ENCODE measurements at regions not wholly inside any gene's neighbourhood (a gene's known extent, or its start where the extent isn't known, plus 50 kb on each side); places are given as distances from the start of the nearest gene placed in this dataset.

- Histone ChIP-seq H3K9me3 (replicated peaks) (no peaks in the 10 kb centered on the region), H3K27ac (replicated peaks) (no peak overlapping the region), H3K27me3 (ENCODE audit: low read depth) (peaks cover 68% of the 10 kb centered on the region), H3K4me1 (no peaks in the 10 kb centered on the region), H3K4me3 (no peak overlapping the region), H3K36me3 (no peaks in the 10 kb centered on the region)
- TF ChIP-seq CTCF (IDR thresholded peaks at IDR 0.05; ENCODE audit: borderline replicate concordance): no peak
- DNase-seq: no peak
- intact Hi-C loops (cut with micrococcal nuclease): no loop called here
These were observed 561.3 kb upstream of the CDH4 start for GRCh38 chr20:60690771-60691170.

DNA sequence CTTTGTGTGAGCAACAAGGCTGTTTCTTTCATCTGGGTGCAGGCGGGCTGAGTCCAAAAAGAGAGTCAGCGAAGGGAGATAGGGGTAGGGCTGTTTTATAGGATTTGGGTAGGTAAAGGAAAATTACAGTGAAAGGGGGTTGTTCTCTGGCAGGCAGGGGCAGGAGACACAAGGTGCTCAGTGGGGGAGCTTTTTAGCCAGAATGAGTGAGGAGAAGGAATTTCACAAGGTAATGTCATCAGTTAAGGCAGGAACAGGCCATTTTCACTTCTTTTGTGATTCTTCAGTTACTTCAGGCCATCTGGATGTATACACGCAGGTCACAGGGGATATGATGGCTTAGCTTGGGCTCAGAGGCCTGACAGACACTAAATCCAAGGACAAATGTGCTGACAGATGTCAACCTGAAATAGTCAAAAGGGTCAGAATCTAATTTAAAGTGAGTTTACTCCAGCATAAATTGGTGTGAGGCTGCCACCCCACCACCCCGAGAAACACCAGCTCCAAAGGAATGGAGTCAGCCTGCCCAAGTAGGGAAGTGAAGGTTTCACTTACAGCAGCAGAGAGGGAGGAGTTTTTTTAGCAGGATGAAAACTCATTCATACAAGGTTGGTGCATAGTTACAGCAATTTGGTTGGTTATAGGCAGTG is 560.0 kb upstream of the CDH4 start:
- intact Hi-C loops (cut with micrococcal nuclease): no loop called here
- H3K27me3 ChIP-seq (ENCODE audit: low read depth): peaks cover 68% of the 10 kb centered on the region
- no peaks in the 10 kb centered on the region for H3K36me3 ChIP-seq

GRCh38 chr20:60693496-60694133 is 558.4 kb upstream of the CDH4 start:
- DNase-seq: no peak
- no peak overlapping the region for H3K4me3 ChIP-seq
- no peaks in the 10 kb centered on the region for H3K36me3 ChIP-seq
- no peaks in the 10 kb centered on the region for H3K9me3 ChIP-seq (replicated peaks)
- H3K4me1 ChIP-seq: no peaks in the 10 kb centered on the region
- TF ChIP-seq CTCF (IDR thresholded peaks at IDR 0.05; ENCODE audit: borderline replicate concordance): no peak
- peaks cover 59% of the 10 kb centered on the region for H3K27me3 ChIP-seq (ENCODE audit: low read depth)
- H3K27ac ChIP-seq (replicated peaks): no peak overlapping the region
- intact Hi-C loops (cut with micrococcal nuclease): no loop called here

More for the DNA sequence above, 560.0 kb upstream of the CDH4 start:
- Histone ChIP-seq H3K9me3 (replicated peaks) (no peaks in the 10 kb centered on the region), H3K4me3 (no peak overlapping the region), H3K27ac (replicated peaks) (no peak overlapping the region), H3K4me1 (no peaks in the 10 kb centered on the region)
- no peak for DNase-seq
- TF ChIP-seq CTCF (IDR thresholded peaks at IDR 0.05; ENCODE audit: borderline replicate concordance): no peak

DNA sequence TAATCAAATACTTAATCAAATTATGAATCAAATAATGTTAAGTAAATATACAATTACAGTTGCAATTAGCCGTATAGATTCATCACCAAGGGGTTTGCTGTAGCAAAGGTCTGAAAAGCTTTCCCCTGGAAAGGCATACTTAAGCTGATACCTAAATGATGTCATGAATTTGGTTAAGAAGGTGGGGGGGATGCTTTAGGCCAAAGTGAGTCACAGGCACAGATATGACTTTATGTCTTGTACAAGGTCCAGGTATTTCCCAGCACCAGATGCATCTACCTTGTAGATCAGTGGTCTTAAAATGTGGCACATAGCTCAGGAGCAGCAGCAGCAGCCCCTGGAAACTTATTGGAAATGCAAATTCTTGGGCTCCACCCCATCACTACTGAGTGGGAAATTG is 557.3 kb upstream of the CDH4 start:
- DNase-seq: no peak
- intact Hi-C loops (cut with micrococcal nuclease): no loop called here
- no peaks in the 10 kb centered on the region for H3K4me1 ChIP-seq
- H3K4me3 ChIP-seq: no peak overlapping the region
- no peak for TF ChIP-seq CTCF (IDR thresholded peaks at IDR 0.05; ENCODE audit: borderline replicate concordance)
- H3K27me3 ChIP-seq (ENCODE audit: low read depth): peaks cover 52% of the 10 kb centered on the region
- H3K9me3 ChIP-seq (replicated peaks): no peaks in the 10 kb centered on the region
- no peak overlapping the region for H3K27ac ChIP-seq (replicated peaks)
- no peaks in the 10 kb centered on the region for H3K36me3 ChIP-seq

DNA sequence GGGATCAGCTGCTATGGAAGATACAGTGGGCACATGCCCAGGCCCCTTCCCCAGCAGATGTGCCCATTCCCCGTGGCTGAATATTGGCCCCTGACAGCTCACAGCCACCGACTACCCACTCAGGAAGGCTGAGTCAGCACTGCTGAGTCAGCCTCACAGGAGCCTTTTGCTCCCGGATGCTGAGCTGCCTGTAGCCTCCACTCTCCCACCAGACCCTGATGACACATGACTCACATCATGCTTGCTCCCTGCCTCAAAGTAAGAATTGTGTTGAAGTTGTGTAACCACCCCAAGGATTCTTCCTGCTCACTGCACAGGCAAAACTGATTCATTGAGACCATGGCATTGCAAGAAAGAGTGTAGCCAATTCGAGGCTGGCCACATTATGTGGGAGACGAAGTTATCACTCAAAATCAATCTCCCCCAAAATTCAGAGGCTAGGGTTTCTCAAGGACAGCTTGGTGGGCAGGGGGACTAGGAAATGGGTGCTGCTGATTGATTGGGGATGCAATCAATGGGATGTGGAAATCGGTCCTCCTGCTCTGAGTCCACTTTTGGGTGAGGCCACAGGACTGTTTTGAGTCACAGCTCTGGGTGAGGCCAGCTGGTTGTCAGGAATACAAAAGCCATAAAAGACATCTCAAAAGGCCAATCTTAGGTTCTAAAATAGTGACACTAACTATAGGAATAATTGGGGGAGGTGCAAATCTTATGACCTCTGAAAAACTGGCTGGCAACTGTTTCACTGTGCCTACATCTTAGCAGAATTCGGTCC is 556.6 kb upstream of the CDH4 start:
- TF ChIP-seq CTCF (IDR thresholded peaks at IDR 0.05; ENCODE audit: borderline replicate concordance): no peak
- Histone ChIP-seq H3K4me1 (no peaks in the 10 kb centered on the region), H3K9me3 (replicated peaks) (no peaks in the 10 kb centered on the region), H3K36me3 (no peaks in the 10 kb centered on the region), H3K27ac (replicated peaks) (no peak overlapping the region), H3K27me3 (ENCODE audit: low read depth) (peaks cover 45% of the 10 kb centered on the region), H3K4me3 (no peak overlapping the region)
- intact Hi-C loops (cut with micrococcal nuclease): no loop called here
- DNase-seq: no peak
